NCI-H1694 treated with DMSO at 0.1 percent for 48 hours (cell line): ENCODE measurements at regions not wholly inside any gene's neighbourhood (a gene's known extent, or its start where the extent isn't known, plus 50 kb on each side); places are given as distances from the start of the nearest gene placed in this dataset.
"Not testable (repeated sequence)": the region's sequence is repeated elsewhere in the genome, so short reads cannot be mapped to it uniquely, and the experiment has no call there.

Experiments used
- DNase-seq: peaks from one replicate; lab custom pipeline; 2025; lab: John Stamatoyannopoulos, UW

DNA sequence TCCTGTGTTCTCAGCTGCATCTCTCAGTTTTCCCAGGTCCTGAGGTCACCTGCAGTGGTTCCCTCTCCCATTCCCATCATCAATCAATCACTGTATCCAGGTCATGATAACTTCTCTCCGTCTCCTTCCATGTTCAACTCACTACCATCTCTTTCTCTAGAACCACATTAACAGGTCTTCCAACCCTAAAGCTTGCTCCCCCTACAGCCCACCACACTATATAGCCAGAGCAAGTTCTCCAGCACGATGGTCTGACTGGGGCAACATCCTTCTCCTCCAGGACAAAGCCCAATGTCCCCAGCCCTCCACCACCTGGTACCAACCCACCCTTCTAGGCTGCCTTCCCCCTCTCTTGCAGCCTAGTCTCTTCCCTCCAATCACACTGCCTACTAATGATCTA is 241.6 kb downstream of the CDK5RAP2 start:
- no peak for DNase-seq

DNA sequence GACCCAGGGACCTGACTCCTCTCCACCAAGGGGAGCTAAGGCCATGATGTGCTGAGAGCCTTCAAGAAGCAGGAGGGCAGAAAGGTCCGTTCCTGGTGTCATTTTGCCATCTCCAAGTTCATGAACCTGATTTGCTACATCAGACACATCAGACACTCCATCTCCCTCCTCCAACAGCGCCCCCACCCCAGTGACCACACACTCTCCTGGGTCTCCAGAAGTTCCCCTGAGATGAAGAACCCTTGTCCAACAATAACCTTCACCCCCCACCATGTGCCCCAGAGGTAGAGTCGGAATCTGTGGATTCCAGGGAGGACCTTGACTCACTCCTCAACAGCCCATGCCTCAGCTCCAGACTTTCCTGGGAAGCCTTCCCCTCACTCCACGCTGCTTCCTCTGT is 242.8 kb downstream of the CDK5RAP2 start:
- DNase-seq: no peak

DNA sequence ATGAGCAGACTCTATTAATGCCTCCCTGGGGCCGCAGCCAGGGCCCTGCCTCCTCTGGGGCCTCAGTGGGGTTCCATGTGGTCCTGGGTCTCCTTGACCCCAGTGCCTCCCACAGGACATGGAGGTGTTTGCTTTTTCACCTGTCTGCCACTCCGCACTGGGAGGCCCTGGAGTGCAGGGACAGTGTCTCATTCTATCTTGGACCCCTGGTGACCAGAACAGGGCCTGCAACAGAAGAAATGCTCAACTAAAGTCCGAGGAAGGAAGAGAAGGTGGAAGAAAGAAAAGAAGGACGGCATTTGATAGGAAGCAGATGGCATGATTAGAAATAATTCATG is 243.2 kb downstream of the CDK5RAP2 start:
- no peak for DNase-seq

DNA sequence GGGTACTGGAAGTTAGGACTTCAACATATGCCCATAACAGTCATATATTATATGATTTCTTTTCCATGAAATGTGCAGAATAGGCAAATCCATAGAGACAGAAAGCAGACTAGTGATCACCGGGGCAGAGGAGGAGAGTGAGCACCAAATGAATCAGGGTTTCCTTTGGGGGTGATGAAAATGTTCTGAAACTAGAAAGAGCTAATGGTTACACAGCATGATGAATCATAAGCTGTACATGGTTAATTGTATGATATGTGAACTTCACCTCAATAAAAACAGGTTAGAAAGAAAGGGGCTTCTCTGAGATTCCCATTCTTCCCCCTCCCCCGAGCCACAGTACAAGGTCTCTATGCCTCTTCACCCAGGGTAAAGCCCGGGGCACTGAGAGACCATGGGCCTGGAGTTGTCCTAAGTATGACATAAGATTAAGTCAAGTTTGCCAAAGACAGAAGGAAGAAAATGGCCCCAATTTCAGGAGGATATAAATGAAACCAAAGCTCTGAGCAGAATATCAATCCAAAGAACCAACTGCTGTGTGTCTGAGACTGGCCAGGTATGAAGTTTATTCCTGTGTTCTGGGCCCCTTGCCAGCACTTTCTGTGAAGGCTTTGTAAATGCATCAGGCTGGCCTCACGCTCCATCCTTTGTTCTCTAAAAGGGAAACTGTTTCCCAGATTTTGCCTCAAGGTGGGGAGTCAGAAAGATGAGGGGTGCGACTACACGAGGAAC is 243.8 kb downstream of the CDK5RAP2 start:
- no peak for DNase-seq

DNA sequence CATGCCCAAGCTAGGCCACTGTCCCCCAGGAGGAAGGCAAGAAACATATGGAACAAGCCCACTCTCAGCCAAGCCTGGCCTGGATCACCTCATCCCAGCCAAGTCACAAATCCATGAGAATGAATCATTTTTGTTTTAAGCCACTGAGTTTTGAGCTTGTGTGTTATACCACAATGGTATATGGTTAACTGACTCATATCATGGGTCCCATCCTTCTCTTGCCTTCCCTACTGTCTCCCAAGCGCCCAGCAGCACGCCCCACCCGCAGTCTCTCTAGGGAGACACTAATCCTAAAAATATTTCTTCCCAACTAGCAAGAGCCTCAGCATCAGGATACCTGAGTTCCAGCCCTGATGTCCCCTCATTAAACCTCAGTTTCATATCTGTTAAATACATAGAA is 248.1 kb downstream of the CDK5RAP2 start:
- DNase-seq: no peak

DNA sequence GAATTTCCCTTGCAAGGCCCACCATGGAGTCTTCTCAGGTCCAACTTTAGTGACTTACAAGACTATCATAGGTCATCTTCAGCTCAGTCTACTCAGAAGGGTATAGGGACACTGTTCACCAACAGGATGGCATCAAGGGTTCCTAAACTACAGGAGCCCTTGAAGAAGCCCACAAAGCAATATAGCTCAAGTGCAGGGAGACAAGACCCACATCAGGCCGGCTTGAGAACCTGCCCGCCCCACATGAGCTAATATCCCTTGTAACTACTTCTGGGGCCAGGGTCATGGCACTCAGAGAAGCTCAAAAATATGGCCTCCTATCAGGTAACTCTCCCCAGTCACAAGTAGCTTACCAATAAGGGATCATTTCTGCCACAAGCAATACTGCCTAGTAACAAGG is 249.9 kb downstream of the CDK5RAP2 start:
- no peak for DNase-seq

DNA sequence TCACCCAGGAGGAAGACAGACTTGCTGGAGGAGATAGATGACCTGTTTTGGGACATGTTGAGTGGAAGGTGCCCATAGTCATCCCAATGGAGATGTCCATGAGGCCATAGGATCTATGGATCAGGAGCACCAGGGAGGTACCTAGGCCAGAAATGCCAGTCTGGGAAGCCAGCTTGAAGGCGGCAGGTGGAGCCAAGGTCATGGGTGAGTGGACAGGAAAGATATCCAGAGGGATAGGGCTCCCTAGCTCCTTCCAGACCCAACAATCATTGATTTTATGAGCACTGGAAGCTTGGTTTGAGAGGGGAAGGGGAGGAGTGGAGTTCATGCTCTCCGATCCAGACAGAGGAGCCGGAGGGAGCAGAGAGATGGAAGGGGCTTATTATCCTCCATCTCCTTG is 252.6 kb downstream of the CDK5RAP2 start:
- no peak for DNase-seq

DNA sequence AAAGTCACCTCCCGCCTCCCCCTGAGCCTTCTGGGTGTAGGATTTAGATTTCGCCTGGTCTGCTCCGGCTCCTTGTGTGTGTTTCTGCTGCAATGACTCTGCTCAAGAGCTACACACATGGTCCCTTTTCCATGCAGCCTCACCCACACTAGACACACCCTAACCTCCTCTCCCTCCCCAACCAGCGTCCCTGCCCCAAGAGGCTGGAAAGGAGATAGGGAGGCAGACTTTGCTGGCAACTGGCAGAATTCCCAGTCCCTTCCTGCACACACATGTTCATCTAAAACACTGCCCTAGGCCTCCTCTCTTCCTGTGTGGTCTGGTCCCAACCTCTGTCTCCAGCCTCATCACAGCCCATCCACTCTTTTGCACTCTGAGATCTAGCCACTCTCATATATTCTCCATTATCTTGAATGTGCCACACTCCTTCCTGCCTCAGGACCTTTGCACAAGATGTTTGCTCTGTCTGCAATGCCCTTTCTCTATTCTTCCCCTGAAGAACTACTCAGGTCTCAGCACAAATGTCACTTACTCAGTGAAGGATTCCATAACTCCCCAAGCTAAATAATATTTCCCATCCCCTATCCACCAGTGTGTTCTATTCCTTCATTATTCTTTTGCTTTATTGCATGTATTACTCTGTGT is 253.8 kb downstream of the CDK5RAP2 start:
- peak; percentile 30 for DNase-seq

DNA sequence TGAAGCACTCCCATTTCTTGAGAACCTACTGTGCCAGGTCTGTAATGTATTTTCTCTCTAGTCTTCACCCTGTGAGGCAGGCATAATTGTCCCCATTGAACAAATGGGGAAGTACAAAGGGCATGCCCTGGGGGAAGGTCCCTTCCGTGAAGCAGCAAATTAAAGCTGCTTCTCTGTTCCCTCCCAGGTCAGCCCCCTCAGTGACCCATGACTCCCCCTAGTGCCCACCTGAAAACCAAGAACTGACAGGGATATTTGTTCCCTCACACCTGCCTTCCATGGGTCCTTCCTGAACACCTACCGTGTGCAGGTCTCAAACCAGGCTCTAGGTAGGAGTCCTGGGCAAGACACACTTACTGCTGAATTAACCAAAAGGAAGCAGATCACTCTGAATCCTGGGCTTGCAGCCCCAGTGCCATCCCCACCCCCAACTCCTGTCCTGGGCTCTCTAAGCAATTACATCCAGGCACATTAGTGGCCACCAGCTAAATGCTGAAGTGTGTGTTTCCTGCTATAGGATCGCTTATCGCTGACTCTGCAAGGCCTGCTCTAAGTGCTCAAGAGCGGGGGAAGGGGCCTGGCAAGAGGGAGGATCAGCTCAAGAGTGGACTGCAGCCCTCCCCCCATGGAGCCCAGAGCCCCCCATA is 254.8 kb downstream of the CDK5RAP2 start:
- no peak for DNase-seq

DNA sequence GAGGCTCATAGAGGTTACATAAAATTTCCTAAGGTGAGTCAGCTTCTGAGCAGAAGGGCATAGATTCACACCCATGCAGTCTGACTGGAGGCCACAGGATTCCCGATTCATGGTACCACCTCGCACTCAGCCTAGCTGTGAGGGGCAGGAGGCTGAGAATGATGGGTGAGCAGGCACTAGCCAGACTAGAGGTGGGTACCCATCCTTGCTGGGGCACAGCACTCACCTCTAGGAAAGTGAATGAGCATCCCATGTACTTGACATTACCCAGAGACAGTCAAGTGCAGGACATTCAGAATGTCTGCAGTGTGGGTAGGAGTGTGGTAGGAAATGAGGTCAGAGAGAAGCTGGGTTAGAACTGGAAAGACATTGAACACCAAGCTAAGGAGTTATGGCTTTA is 255.5 kb downstream of the CDK5RAP2 start:
- no peak for DNase-seq

DNA sequence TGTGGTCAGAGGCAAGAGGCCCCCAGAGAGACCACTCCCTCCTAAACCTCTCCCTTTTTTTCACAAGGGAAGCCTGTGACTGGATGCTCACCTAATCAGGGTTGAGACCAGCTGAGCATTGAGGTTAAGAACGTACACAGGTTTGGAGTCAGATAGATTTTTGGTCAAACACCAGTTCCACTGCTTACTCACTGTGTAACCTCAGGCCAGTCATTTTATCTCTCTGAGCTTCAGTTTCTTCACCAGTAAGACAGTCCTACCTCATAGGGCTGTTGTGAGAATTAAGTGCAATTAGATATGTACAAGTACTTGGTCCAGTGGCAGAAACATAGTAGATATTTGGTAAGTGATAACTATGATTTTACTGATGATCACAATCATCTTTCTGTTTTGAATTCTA is 256.8 kb downstream of the CDK5RAP2 start:
- no peak for DNase-seq

DNA sequence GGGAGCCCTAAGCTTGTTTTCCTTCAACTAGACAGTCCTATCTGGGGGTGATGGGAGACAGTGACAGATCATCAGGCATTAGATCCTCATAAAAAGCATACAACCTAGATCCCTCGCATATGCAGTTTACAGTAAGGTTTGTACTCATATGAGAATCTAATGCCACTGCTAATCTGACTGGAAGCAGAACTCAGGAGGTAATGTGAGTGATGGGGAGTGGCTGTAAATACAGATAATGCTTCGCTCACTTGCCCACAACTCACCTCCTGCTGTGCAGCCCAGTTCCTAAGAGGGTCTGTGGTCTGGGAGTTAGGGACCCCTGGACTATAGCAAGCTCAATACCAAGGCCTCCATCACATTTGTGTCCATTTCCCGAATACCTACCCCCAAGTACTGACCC is 260.5 kb downstream of the CDK5RAP2 start:
- no peak for DNase-seq

DNA sequence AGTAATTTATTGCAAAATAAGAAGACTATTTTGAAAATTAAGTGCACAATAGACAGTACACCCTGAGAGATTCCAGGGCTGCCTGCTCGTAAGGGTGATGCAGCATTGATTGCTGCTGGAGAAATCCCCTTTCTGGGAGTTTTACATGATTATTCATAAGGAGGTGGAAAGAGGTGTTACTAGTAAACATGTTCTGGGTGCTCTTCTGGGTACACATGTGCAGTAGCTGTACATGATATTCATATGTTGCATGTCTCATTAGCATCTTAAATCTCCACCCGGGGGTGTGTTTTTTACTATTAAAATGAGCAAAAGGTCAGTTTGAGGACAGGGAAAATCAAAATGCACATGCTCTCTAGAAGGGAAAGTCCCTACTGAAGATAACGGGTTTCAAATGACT is 264.8 kb downstream of the CDK5RAP2 start:
- no peak for DNase-seq

DNA sequence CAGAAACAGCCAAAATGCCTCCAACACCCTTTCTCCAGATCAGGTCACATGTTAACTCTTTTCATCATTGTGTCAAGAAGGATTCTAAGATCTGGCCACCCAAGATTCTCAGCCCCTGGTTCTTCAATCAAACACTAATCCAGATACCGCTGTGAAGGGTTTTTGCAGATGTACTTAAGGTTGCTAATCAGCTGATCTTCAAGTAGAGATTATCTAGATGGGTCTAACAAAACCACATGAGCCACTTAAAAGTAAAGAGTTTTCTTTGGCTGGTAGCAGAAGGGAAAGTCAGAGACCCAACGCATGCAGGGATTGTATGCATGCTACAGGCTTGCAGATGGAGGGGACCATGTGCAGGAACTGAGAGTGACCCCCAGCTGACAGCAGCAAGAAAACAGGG is 267.9 kb downstream of the CDK5RAP2 start:
- no peak for DNase-seq

DNA sequence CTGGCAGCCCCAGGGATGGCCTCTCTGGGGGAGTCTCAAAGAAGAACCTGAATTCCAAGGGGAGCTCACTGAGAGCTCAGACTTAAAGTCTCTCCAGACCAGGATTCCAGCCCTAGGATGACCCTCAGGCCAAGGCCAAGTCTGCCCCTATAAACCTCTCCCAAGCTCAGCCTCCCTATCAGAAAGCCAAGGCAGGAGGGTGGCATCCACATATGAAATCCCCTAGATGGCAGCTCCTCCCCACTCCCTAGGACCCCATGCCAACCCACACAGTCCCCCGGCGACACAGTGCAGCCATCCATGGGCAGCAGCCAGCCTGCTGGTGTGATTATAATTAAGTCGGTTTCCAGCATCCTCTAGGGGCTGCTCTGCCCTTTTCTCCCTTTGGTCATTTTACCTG is 269.9 kb downstream of the CDK5RAP2 start:
- DNase-seq: no peak

DNA sequence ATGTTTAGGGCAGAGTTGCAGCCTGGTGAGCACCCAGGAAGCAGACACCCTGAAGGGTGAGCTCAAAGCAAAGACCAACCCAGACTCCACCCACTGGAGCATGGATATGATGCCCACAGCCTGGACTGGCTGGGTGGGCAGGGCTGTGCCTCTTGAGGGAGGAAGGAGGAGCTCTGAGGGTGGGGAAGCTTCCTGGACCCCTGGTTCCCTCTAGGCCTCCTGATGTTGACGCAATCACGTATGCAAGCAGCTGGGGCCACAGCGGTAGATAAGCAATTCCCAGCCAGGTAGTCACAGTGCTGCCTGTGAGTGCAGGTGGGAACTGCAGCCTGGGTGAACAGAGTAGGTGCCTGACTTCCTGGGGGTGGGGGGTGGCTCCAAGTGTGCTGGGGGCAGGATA is 271.5 kb downstream of the CDK5RAP2 start:
- no peak for DNase-seq

DNA sequence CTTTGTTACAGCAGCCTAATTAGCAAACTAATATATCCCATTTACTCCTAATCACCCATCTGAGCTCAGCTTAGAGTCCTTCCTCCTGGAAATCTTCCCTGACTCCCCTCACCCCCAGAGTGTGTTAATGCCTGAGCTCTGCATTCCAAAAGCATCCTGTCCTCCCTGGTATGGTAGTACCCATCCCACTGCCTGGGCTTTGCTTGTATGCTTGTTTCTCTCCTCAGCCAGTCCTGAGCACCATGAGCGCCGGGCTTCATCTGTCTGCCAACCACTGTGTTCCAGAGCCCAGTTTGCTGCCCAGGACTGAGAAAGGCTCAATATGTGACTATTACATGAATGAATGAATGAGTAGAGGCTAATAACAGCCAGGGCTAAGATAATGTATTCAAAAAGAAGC is 272.4 kb downstream of the CDK5RAP2 start:
- no peak for DNase-seq

DNA sequence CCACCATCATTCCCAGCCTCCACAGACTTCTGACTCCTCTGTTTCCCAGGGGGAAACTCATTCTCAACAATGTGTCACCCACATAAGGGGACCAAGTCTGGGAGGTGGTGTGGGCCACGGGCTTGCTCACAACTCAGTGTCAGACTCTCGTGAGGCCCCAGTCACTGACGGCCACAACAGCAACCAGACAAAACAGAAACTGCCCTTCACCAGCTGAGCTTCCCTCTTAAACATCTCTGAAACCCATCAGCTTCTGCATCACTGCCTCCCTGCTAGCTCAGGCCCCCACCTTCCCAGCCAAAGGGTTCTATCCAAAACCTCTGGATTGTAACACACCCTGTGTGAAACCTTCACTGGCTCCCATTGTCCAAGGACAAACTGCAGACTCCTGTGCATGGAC is 273.4 kb downstream of the CDK5RAP2 start:
- DNase-seq: no peak

DNA sequence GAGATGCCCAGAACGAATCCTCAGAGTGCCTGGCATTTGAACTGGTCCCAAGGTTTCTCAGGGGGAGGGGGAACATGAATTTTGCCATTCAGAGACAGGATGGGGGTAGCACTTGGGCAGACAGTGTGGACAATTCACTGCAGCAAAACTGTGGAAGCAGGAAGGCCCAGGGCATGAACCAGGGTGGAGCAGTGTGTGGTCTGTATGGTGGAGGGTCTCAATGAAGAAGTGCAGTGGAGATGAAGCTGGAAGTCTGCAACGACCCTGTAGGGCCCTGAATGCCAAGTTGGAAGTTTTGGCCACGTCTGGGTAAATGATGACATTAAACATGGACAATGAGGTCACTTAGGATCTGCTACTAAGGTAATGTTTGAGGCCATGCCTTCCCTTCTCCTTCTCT is 273.9 kb downstream of the CDK5RAP2 start:
- DNase-seq: no peak

DNA sequence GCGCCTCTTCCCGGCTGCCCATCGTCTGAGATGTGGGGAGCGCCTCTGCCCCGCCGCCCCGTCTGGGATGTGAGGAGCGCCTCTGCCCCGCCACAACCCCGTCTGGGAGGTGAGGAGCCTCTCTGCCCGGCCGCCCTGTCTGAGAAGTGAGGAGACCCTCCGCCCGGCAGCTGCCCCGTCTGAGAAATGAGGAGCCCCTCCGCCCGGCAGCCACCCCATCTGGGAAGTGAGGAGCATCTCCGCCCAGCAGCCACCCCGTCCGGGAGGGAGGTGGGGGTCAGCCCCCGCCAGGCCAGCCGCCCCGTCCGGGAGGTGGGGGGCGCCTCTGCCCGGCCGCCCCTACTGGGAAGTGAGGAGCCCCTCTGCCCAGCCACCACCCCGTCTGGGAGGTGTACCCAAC is 275.1 kb downstream of the CDK5RAP2 start:
- DNase-seq: not testable (repeated sequence)

DNA sequence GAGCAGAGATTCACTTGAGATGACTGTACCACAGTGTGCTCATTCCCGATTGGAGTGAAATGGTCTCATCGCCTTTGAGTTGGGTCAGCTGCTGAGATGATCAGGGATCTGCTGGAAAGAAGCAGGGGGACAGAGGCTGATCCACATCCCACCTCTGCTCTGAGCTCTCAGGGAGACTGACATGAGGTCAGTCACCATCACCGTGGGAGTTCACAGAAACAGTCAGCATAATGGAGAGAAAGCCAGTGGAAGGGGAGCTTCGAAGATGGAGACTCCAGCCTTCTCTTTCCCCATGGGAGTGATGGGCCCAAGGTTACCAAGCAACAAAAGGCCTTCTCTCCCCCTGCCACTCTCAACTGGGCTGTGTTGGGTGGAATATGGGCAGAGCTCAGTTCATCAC is 276.4 kb downstream of the CDK5RAP2 start:
- DNase-seq: no peak

DNA sequence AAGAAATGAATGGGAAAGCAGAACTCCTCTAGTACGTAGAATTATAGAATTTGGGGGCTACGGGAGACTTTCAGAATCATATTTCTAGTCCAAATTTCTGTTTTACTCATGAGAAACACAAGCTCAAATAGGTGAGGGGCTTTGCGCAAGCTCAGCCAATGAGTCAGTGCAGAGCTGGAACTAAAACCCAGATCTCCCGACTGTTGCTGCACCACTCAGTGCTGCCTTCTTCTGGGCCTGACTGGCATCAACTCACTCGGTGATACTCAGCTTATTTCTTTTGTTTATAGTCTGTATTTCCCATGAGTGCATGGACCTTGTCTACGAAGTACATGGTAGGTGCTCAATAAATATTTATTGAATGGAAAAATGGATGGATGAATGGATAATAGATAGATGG is 280.2 kb downstream of the CDK5RAP2 start:
- no peak for DNase-seq

DNA sequence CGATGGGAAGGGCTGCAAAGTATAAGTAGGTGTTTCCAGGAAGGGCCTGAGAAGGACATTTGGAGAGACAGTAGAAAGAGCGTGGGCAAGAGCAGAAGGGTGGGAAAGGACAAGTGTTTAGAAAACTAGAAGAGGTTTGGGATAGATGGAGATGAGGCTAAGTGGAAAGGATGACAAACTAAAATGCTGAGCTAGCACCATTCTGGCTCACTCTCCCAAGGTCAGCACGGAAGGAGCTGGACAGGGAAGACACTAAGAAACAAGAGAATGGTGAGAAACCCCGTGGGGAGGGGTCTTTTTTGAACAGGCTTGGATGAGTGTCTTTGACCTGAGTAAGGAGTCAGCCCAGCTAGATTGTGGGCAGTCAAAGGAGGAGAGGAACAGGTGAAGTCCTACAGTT is 286.0 kb downstream of the CDK5RAP2 start:
- DNase-seq: no peak

DNA sequence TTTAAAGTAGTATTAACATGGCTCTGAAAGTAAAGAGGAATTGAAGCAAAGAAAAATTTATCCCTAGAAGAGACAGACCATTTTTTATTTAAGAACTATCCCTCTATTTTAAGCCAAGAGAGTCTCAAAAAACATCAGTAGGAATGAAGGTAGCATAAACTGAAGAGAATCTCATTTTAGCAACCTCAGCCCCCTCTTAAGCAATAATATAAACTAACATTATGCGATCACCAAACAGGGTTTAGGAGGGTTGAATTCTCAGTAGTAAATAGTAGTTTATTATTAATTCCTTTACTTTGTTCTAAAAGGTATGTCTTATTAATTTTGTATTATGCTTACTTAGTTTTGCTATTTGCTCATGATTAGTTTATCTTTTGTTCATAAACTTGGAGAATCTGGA is 287.4 kb downstream of the CDK5RAP2 start:
- DNase-seq: no peak
